Stimulated activated CD4-positive, alpha-beta T cell treated with anti-CD3 and anti-CD28 coated beads, TNF-alpha, amount 100 ng/mL, for 1 hour (primary cell): ENCODE measurements at regions not wholly inside any gene's neighbourhood (a gene's known extent, or its start where the extent isn't known, plus 50 kb on each side); places are given as distances from the start of the nearest gene placed in this dataset.

ENCODE experiments used
- DNase-seq, 3 donors: peaks; one replicate each; pipeline ENCODE4 v3.0.0-alpha.2; 2020; ENCODE audit warnings: low read depth in 3 of 3, low spot score in 1 of 3

GRCh38 chr9:79185866-79186265 lies 385.9 kb upstream of the TLE4 start:
- DNase-seq, result no peak

- DNase-seq, result no peak
Measured at GRCh38 chr9:79189511-79189924, 382.2 kb upstream of the TLE4 start.

- DNase-seq, result no peak
Measured at GRCh38 chr9:79193001-79193400, 378.8 kb upstream of the TLE4 start.

- no peak for DNase-seq
Measured at GRCh38 chr9:79193501-79194223, 378.1 kb upstream of the TLE4 start.

- DNase-seq, result no peak
Measured at GRCh38 chr9:79195879-79196278, 375.9 kb upstream of the TLE4 start.

- no peak for DNase-seq
Measured at GRCh38 chr9:79196606-79197005, 375.2 kb upstream of the TLE4 start.

GRCh38 chr9:79200336-79200735 lies 371.4 kb upstream of the TLE4 start:
- no peak for DNase-seq

GRCh38 chr9:79201636-79202035 lies 370.1 kb upstream of the TLE4 start:
- DNase-seq, result no peak

- DNase-seq, result no peak
Measured at GRCh38 chr9:79208791-79209396, 362.9 kb upstream of the TLE4 start.

GRCh38 chr9:79210541-79211243 lies 361.1 kb upstream of the TLE4 start:
- DNase-seq, result no peak

- DNase-seq, result no peak
Measured at GRCh38 chr9:79213417-79214125, 358.2 kb upstream of the TLE4 start.

GRCh38 chr9:79215821-79216220 lies 355.9 kb upstream of the TLE4 start:
- no peak for DNase-seq

GRCh38 chr9:79220251-79220650 lies 351.5 kb upstream of the TLE4 start:
- no peak for DNase-seq

GRCh38 chr9:79220666-79221065 lies 351.1 kb upstream of the TLE4 start:
- DNase-seq, result no peak

- DNase-seq, result no peak
Measured at GRCh38 chr9:79221084-79221483, 350.7 kb upstream of the TLE4 start.

- no peak for DNase-seq
Measured at GRCh38 chr9:79222483-79222882, 349.3 kb upstream of the TLE4 start.

- no peak for DNase-seq
Measured at GRCh38 chr9:79224672-79225433, 346.9 kb upstream of the TLE4 start.

GRCh38 chr9:79233542-79233941 lies 338.2 kb upstream of the TLE4 start:
- no peak for DNase-seq

- DNase-seq, result no peak
Measured at GRCh38 chr9:79236466-79236865, 335.3 kb upstream of the TLE4 start.

GRCh38 chr9:79237861-79238260 lies 333.9 kb upstream of the TLE4 start:
- no peak for DNase-seq

- no peak for DNase-seq
Measured at GRCh38 chr9:79240774-79241173, 331.0 kb upstream of the TLE4 start.
